ENCODE measurements at regions not wholly inside any gene's neighbourhood (a gene's known extent, or its start where the extent isn't known, plus 50 kb on each side); places are given as distances from the start of the nearest gene placed in this dataset.

DNA sequence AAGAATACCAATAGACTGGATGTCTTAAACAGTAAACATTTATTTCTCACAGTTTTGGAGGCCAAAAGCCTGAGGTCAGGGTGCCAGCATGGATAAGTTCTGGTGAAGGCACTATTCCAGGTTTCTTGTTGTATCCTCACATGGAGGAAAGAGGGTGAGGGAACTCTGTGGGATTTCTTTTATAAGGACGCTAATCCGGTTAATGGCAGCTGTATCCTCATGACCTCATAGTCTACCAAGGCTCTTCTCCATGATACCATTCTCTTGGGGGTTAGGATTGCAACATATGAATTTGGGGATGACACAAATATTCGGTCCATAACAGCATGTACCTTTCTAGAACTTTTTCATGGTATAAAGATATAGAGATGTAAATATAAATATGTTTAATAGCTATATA is 412.0 kb downstream of the LMO7 start:
- DNase-seq (ENCODE audit: low spot score in 2 of 2) = no peak
- H3K4me3 ChIP-seq (ENCODE audit: low read depth, poor library complexity, severe bottlenecking) = no peak overlapping the region
- intact Hi-C loops (cut with DNase I; ENCODE audit: low total_unique reads) = no loop called here
- no peak for TF ChIP-seq POLR2A (IDR thresholded peaks at IDR 0.05)
- TF ChIP-seq, protein P1, sequence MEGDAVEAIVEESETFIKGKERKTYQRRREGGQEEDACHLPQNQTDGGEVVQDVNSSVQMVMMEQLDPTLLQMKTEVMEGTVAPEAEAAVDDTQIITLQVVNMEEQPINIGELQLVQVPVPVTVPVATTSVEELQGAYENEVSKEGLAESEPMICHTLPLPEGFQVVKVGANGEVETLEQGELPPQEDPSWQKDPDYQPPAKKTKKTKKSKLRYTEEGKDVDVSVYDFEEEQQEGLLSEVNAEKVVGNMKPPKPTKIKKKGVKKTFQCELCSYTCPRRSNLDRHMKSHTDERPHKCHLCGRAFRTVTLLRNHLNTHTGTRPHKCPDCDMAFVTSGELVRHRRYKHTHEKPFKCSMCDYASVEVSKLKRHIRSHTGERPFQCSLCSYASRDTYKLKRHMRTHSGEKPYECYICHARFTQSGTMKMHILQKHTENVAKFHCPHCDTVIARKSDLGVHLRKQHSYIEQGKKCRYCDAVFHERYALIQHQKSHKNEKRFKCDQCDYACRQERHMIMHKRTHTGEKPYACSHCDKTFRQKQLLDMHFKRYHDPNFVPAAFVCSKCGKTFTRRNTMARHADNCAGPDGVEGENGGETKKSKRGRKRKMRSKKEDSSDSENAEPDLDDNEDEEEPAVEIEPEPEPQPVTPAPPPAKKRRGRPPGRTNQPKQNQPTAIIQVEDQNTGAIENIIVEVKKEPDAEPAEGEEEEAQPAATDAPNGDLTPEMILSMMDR (IDR thresholded peaks at IDR 0.05) = no peak
- WGBS, 2 donors = 91% methylated on average over 3 of the region's 3 CpGs

DNA sequence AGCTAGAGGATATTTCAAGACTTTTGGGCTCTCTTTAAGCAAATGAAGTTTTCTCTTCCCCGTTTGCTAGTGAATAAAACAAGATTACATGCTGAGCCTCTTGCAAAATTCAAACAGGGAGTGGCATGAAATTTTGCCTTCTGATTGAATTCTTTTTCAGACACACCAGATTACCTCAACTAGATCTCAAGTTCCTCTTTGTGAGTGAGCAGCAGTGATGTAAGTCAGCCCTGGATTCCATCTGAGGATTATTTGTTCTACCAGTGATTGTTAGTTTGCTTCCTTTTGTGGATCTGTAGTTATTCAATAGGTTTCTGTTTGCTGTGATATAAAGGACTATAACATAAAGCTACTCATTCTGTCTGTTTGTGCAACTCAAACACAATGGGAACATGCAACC is 407.7 kb downstream of the LMO7 start:
- 46 to 48% methylated on average over 1 of the region's 1 CpG for WGBS, 2 donors
- H3K4me3 ChIP-seq (ENCODE audit: low read depth, poor library complexity, severe bottlenecking) = no peak overlapping the region
- intact Hi-C loops (cut with DNase I; ENCODE audit: low total_unique reads) = no loop called here
- no peak for DNase-seq (ENCODE audit: low spot score in 2 of 2)
- no peak for TF ChIP-seq POLR2A (IDR thresholded peaks at IDR 0.05)

DNA sequence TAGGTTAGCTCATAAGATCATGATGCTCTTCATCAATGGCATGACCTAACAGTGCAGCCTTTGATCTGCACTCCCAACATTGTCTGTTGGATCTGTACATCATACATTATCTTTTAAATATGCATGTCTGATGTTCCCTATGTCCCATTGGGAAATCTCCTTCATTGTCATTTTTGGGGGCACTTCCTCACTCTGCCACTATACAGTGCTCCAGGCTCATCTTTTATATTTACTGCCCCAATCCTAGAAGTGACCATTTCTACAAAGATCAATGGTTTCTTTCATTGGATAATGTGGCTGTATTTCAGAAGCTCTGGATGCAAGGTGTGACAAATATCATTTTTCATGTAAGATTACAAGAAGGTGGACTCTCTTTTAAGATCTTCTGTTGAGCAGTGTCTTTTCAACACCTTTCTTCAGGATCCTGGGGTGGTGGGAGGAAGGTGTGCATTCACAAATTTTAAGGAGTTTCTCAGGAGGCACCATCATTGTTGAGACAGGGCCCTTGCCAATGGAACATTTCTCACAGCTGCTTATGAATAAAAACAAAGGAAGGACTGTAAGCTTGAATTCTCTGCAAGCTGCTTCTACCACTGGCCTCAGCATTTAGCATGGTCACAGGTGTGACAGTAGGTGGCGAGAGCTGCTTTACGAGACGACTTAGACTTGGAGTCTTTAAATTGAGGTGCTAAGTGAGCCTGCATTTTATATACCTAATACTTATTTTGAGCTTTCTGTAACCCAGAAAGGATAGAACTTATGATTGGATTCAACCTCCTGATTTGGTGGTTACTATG is 403.0 kb downstream of the LMO7 start:
- H3K4me3 ChIP-seq (ENCODE audit: low read depth, poor library complexity, severe bottlenecking) = no peak overlapping the region
- intact Hi-C loops (cut with DNase I; ENCODE audit: low total_unique reads) = no loop called here
- no peak for DNase-seq (ENCODE audit: low spot score in 2 of 2)
- TF ChIP-seq, protein P1 (IDR thresholded peaks at IDR 0.05) = no peak
- WGBS, 2 donors = 79 to 88% methylated on average over 3 of the region's 3 CpGs

DNA sequence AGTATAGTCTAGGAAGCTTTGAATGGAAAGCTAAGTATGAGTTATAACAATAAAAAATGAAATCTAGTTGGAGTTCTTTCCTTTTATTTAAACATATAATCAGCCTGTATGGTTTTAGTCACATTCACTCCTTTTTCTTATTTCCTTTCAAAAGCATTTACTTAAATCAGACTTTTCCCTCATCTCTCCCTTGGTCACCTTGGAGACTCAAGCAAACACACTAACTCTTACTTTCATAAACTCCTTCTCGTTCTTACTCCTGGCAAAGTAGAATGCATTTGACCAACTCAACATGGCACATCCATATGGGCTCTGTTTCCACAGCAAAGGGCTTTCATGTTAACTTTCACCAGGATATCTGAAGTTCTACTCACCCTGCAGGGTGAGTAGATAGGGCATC is 400.0 kb downstream of the LMO7 start:
- TF ChIP-seq, protein P1 (IDR thresholded peaks at IDR 0.05) = no peak
- TF ChIP-seq POLR2A (IDR thresholded peaks at IDR 0.05) = no peak
- intact Hi-C loops (cut with DNase I; ENCODE audit: low total_unique reads) = no loop called here
- 26 to 55% methylated on average over 1 of the region's 1 CpG for WGBS, 2 donors
- no peak for DNase-seq (ENCODE audit: low spot score in 2 of 2)
- H3K4me3 ChIP-seq (ENCODE audit: low read depth, poor library complexity, severe bottlenecking) = no peak overlapping the region

DNA sequence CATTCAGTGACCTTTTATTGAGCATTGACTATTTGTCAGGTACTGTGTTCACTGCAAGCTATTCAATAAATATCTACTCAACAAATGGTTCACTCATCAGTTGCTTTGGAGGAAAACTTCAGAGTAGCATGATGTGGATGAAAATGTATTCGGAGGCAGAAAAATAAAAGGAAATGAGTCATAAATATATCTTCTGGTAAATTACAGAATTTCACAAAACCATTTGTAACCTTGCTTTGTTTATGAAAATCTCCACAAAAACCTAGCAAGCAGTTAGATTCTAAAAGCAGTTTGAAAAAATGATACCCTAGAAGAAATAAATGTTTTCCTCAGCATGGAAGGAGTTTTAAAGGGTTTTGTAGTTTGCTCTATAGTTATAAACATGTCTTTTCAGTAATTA is 399.6 kb downstream of the LMO7 start:
- intact Hi-C loops (cut with DNase I; ENCODE audit: low total_unique reads) = no loop called here
- H3K4me3 ChIP-seq (ENCODE audit: low read depth, poor library complexity, severe bottlenecking) = no peak overlapping the region
- no peak for DNase-seq (ENCODE audit: low spot score in 2 of 2)
- 73% methylated on average over 1 of the region's 1 CpG for WGBS, 2 donors
- TF ChIP-seq POLR2A (IDR thresholded peaks at IDR 0.05) = no peak
- TF ChIP-seq, protein P1 (IDR thresholded peaks at IDR 0.05) = no peak

DNA sequence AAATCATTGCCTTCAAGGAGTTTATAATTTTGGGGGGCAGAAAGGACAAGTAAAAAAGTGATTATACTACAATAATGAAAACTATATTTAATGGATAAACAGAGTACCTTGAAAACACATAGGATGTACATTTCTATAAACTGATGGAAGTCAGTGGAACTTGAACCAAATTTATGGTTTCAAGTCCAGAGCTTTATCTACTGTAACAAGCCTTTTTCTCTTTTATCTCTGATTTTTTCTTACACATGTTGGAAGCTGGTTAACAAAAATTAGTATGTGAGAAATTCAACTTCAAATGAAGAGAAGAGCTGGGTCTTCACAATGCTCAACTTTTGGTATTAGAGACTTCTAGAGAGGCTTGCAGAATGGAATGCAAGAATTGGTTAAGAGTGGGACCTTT is 393.6 kb downstream of the LMO7 start:
- TF ChIP-seq, protein P1 (IDR thresholded peaks at IDR 0.05) = no peak
- TF ChIP-seq POLR2A (IDR thresholded peaks at IDR 0.05) = no peak
- intact Hi-C loops (cut with DNase I; ENCODE audit: low total_unique reads) = no loop called here
- DNase-seq (ENCODE audit: low spot score in 2 of 2) = no peak
- H3K4me3 ChIP-seq (ENCODE audit: low read depth, poor library complexity, severe bottlenecking) = no peak overlapping the region
